ENCODE measurements at regions not wholly inside any gene's neighbourhood (a gene's known extent, or its start where the extent isn't known, plus 50 kb on each side); places are given as distances from the start of the nearest gene placed in this dataset.

- no peak for DNase-seq
Observed at GRCh38 chr3:76078101-76078500, 292.8 kb upstream of the ZNF717 start.

- DNase-seq = no peak
Observed at GRCh38 chr3:76083992-76084391, 298.6 kb upstream of the ZNF717 start.

GRCh38 chr3:76096036-76096435 lies 310.7 kb upstream of the ZNF717 start:
- DNase-seq = no peak

GRCh38 chr3:76096836-76097588 lies 311.7 kb upstream of the ZNF717 start:
- no peak for DNase-seq

GRCh38 chr3:76097589-76097969 lies 312.2 kb upstream of the ZNF717 start:
- DNase-seq = no peak

GRCh38 chr3:76099956-76100355 lies 314.6 kb upstream of the ZNF717 start:
- DNase-seq = no peak

GRCh38 chr3:76107935-76108570 lies 322.7 kb upstream of the ZNF717 start:
- no peak for DNase-seq

- DNase-seq = no peak
Observed at GRCh38 chr3:76111808-76112207, 326.5 kb upstream of the ZNF717 start.

- DNase-seq = no peak
Observed at GRCh38 chr3:76122007-76122406, 336.7 kb upstream of the ZNF717 start.

GRCh38 chr3:76129441-76129840 lies 344.1 kb upstream of the ZNF717 start:
- no peak for DNase-seq

- no peak for DNase-seq
Observed at GRCh38 chr3:76131396-76132153, 346.2 kb upstream of the ZNF717 start.

- no peak for DNase-seq
Observed at GRCh38 chr3:76132154-76132470, 346.8 kb upstream of the ZNF717 start.

GRCh38 chr3:76134166-76134565 lies 348.8 kb upstream of the ZNF717 start:
- no peak for DNase-seq

- DNase-seq = no peak
Observed at GRCh38 chr3:76138921-76139320, 353.6 kb upstream of the ZNF717 start.

GRCh38 chr3:76147846-76148245 lies 362.5 kb upstream of the ZNF717 start:
- DNase-seq = no peak

GRCh38 chr3:76152028-76152427 lies 366.7 kb upstream of the ZNF717 start:
- no peak for DNase-seq

- no peak for DNase-seq
Observed at GRCh38 chr3:76161856-76162255, 376.5 kb upstream of the ZNF717 start.

- DNase-seq = no peak
Observed at GRCh38 chr3:76171647-76172046, 386.3 kb upstream of the ZNF717 start.

- no peak for DNase-seq
Observed at GRCh38 chr3:76177610-76178009, 392.3 kb upstream of the ZNF717 start.

- DNase-seq = no peak
Observed at GRCh38 chr3:76178412-76178811, 393.1 kb upstream of the ZNF717 start.

GRCh38 chr3:76181213-76181612 lies 395.9 kb upstream of the ZNF717 start:
- no peak for DNase-seq

GRCh38 chr3:76198086-76198485 lies 412.7 kb upstream of the ZNF717 start:
- DNase-seq = no peak

- no peak for DNase-seq
Observed at GRCh38 chr3:76199382-76199781, 414.0 kb upstream of the ZNF717 start.

GRCh38 chr3:76203578-76203977 lies 418.2 kb upstream of the ZNF717 start:
- DNase-seq = no peak

Measured in NCI-H1694 treated with DMSO at 0.1 percent for 48 hours (cell line).